ENCODE measurements at regions not wholly inside any gene's neighbourhood (a gene's known extent, or its start where the extent isn't known, plus 50 kb on each side); places are given as distances from the start of the nearest gene placed in this dataset.

DNA sequence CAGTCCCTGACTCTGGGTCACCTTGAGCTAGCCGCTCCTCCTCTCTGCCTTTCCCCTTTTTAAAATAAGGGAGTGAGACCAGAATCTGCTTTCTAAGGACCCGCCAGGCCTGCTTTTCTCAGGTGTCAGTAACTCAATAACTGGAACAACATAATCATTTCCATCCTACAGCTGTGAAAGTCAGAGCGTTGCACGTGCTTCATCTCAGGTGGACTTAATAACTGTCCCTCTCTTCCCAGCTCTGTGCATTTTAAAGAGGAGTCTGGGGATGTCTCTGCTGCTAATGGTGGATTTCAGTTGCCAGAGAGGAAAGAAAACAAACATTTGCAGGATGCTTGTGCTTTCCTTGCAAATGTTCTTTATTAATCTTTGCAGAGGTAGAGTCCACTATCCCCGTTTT, 93.7 kb downstream of the PCDH1 start:
- in situ Hi-C loops (cut with HindIII; ENCODE audit: low pct_unique_long_range_greater_than_20kb, low sequenced_read_pairs): no loop called here
- DNase-seq (ENCODE audit: low read depth in 1 of 2, low spot score in 1 of 2): no peak
- no peak for TF ChIP-seq JUND (IDR thresholded peaks at IDR 0.05; ENCODE audit: low read depth)

DNA sequence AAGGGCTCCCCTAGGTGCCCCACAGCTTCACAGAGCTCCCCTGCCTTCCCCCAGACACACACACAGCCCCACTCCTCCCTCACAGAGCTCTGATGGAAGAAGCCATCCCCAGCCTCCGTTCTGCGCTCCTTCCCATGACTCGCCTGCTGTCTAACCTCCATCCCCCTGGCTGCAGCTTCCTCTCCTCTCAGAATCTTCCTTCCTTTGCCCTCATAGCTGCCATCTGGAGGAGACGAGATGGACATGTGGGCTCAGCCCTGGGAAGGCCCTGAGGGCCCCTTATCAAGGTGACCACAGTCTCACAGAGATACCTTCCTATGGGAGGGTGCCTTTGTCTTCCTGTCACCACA, 94.3 kb downstream of the PCDH1 start:
- DNase-seq (ENCODE audit: low read depth in 1 of 2, low spot score in 1 of 2): no peak
- TF ChIP-seq JUND (IDR thresholded peaks at IDR 0.05; ENCODE audit: low read depth): no peak
- in situ Hi-C loops (cut with HindIII; ENCODE audit: low pct_unique_long_range_greater_than_20kb, low sequenced_read_pairs): no loop called here

DNA sequence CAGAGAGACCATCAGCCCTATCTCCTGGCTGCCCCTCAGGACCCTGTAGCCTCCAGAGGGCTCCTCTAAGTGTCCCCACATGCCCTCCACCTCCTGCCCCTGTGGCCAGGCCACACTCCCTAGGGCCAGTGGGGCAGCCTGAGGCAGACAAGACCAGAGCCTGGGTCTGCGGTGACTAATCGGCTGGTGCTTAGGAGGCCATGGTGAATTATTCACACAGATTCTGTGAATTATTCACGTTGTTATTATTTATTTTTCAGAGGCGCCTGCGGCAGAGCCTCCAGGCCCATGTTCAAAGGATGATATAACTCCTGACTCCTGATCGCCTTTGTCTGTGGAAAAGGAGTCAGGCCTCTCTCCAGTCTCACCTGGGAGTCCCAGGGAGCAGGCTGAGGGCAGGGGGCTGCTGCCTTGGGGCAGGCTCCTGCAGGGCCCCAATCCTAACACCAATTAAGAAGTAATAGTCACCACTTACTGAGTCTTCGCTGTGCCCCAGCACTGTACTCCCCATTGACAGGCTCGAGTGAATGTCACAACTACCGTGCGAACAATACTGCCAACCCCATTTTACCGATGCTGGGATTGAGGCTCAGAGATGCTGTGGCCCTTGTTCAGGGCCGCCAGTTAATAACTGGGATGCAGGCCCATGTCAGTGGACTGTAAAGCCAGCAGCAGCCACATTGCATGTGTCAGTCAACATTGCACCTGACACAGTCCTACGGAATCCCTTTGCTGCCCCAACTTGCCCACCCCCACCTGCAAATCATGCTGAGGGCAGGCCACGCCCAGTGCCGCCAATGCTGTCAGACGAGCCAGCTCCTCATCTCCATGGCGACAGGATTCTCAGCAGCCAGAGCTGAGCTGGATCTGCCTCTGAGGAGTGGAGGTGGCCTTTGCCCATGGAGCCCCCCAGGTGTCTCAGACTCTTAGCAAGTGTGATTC, 94.9 kb downstream of the PCDH1 start:
- DNase-seq (ENCODE audit: low read depth in 1 of 2, low spot score in 1 of 2): no peak
- in situ Hi-C loops (cut with HindIII; ENCODE audit: low pct_unique_long_range_greater_than_20kb, low sequenced_read_pairs): no loop called here
- no peak for TF ChIP-seq JUND (IDR thresholded peaks at IDR 0.05; ENCODE audit: low read depth)

DNA sequence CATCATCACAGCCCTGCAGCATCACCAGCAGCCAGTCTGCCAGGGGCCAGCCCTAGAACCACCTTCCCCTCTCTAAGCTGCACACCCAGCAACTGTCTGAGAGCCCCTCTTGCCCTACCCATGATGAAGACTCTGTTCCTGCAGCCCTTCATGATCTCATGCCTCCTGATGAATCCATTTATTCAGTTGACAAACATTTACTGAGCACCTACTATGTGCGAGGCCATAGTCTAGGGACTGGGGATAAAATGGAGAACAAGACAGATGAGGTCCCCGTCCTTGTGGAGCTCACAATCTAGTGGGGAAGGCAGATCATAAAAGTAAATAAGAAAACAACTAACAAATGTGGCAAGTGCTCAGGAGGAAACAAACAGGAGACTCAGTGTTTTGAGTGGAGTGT, 96.3 kb downstream of the PCDH1 start:
- no peak for DNase-seq (ENCODE audit: low read depth in 1 of 2, low spot score in 1 of 2)
- in situ Hi-C loops (cut with HindIII; ENCODE audit: low pct_unique_long_range_greater_than_20kb, low sequenced_read_pairs): no loop called here
- TF ChIP-seq JUND (IDR thresholded peaks at IDR 0.05; ENCODE audit: low read depth): no peak

DNA sequence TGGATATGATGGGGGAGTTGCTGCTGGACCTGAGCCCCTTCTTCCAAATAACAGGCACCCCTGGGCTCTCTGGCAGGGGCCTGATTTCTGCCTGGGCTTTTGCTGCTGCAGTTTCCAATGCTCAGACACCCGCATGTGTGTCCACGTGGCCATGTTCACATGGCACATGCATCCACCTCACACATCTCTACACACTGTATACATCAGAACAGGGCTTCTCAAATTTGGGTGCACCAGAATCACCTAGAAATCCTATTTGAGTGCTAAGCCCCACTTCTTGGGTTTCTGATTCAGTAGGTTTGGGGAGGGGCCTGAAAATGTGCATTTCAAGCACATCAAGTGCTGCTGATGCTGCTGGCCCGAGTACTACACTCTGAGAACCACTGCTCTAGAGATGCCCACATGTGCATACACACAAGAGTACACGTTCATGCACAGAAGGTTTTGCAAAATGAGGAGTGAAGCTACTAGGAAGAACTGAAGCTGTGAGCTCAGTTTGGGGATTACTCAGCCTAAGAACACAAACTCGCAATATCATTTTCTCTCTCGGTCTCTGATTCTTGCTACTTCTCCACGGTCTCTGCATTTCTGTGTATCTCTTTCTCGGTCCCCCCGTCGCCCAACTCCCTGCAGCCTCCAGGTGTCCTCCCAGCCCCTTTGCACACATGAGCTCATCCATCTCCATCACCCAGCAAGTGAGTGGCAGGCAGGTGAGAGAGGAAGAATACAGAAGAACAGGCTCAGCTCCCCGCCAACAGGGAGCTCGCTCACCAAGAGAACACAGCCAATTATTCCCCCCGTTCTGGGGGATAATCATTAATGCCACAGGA, 97.0 kb downstream of the PCDH1 start:
- no peak for TF ChIP-seq JUND (IDR thresholded peaks at IDR 0.05; ENCODE audit: low read depth)
- in situ Hi-C loops (cut with HindIII; ENCODE audit: low pct_unique_long_range_greater_than_20kb, low sequenced_read_pairs): no loop called here
- no peak for DNase-seq (ENCODE audit: low read depth in 1 of 2, low spot score in 1 of 2)

DNA sequence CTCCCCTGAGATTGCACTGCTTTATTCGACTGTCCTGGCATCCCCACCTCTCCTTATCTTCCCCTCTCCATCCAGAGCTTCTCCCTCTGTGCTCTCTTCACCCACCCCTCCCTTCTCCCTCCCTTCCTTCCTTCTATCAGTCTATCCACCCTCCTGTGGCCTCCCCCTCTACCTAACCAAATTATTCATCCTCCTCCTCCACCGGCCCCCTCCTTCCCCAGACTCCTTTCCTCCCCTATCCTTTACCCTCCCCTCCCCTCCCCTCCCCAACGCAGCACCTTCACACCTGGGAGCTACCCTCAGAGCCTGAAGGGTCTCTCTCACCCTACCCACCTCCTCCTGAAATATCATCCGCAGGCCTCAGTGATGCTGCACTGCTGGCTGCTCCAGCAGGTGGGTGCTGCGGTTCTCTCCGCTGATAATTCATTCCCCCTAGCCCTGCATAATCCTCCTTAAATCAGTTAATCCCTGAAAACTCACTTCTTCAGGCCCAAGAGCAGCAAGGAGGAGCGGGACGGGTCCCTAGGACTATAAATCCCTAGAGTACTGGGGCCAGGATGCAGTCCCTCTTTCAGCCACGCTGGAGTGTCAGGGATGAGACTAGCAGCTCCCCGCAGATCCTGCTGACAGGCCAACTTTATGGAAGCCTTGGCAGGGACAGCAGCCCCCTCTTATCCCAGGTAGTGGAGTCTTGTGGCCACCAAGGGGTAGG, 97.8 kb downstream of the PCDH1 start:
- DNase-seq (ENCODE audit: low read depth in 1 of 2, low spot score in 1 of 2): no peak
- in situ Hi-C loops (cut with HindIII; ENCODE audit: low pct_unique_long_range_greater_than_20kb, low sequenced_read_pairs): no loop called here
- no peak for TF ChIP-seq JUND (IDR thresholded peaks at IDR 0.05; ENCODE audit: low read depth)

DNA sequence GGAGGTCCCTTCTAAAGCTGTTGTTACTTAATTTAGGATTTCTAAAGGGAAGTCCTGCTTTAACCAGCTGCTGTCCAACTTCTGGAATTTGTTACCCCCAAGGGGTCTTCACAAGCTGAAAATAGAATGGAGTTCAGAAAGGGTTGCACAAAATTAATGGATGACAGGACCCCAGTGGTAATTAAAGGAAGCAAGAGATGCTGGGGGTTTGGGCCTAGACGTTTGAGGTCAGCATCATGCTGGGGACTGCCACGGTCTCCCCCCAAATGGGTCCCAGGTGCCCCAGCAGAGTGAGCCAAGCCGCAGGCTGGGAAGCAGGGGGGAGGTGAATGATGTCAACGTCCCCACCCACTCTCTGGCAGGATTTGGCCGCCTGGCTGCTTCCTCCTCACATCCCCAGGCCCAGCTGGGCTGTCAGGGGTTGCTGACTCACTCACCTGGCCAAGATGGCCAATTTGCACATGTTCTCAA, 97.5 kb upstream of the ARAP3 start:
- TF ChIP-seq JUND (IDR thresholded peaks at IDR 0.05; ENCODE audit: low read depth): no peak
- no peak for DNase-seq (ENCODE audit: low read depth in 1 of 2, low spot score in 1 of 2)
- in situ Hi-C loops (cut with HindIII; ENCODE audit: low pct_unique_long_range_greater_than_20kb, low sequenced_read_pairs): no loop called here

DNA sequence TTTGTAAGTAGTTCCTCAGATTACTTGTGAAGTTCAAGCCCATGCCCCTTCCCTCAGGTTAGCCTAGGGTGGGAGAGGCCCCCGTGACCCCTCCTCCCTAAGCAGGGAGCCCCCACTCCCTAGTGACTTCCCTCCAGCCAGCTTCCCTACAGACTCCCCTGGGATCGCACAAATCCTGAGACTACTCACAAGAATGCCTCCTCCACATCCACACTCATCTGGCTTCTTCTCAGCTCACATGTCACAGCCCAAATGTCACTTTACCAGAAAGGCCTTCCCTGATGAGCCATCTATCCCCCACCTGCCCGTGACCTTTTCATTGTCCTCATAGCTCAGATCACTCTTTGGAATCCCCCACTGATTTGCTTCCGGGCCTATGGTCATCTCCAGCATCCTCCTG, 96.7 kb upstream of the ARAP3 start:
- in situ Hi-C loops (cut with HindIII; ENCODE audit: low pct_unique_long_range_greater_than_20kb, low sequenced_read_pairs): no loop called here
- TF ChIP-seq JUND (IDR thresholded peaks at IDR 0.05; ENCODE audit: low read depth): no peak
- no peak for DNase-seq (ENCODE audit: low read depth in 1 of 2, low spot score in 1 of 2)

DNA sequence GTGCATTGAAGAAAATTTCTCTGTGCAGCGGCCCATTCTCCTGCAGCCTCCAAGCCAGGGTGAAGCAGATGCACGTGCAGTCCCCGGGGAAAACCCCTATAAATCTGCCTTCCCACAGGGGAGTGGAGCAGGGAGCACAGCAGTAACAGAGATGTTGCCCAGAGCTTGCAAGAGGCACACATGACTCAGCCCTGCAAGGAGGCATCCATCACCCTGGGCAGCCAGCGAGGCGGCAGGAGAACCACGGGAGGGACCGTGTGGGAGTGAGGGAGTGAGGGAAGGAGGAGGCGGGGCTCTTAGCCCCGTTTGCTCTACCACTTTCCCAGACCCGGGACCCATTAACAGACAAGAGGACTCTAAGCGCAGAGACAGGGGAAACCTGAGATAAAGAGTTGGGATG, 96.2 kb upstream of the ARAP3 start:
- in situ Hi-C loops (cut with HindIII; ENCODE audit: low pct_unique_long_range_greater_than_20kb, low sequenced_read_pairs): no loop called here
- no peak for DNase-seq (ENCODE audit: low read depth in 1 of 2, low spot score in 1 of 2)
- TF ChIP-seq JUND (IDR thresholded peaks at IDR 0.05; ENCODE audit: low read depth): no peak

DNA sequence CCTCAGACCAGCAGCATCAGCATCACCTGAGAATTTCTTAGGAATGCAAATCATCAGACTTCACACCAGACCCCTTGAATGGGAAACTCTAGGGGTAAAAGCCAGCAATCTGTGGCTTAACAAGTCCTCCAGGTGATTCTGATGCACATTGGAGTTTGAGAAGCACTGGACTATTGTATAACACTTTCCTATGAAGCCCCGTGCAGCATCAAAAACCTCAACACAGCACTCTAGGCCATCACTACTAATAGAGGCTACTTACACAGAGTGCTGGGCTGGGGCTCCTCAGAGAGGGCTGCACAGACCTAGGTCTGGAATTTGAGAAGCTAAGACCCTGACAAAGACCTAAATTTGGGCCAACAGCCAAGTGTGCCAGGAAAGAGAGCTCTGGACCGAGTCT, 95.7 kb upstream of the ARAP3 start:
- in situ Hi-C loops (cut with HindIII; ENCODE audit: low pct_unique_long_range_greater_than_20kb, low sequenced_read_pairs): no loop called here
- TF ChIP-seq JUND (IDR thresholded peaks at IDR 0.05; ENCODE audit: low read depth): no peak
- DNase-seq (ENCODE audit: low read depth in 1 of 2, low spot score in 1 of 2): no peak

DNA sequence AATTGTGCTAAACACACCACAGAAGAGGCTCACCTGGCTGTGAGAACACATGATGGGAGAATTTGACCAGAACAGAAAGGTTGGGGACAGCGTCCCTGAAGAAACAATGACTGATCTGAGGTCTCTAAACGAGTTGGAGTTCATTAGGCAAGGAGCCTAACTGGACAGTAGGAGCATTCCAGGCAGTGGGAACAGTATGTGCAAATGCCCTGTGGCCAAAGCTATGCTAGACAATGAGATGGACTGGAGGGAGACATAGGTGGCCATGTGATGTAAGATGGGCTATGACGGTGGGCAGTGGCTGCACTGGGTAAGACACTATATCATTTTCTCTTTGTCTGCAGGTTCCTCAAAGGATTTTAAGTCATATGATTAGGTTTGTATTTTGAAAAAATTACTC, 95.1 kb upstream of the ARAP3 start:
- DNase-seq (ENCODE audit: low read depth in 1 of 2, low spot score in 1 of 2): no peak
- no peak for TF ChIP-seq JUND (IDR thresholded peaks at IDR 0.05; ENCODE audit: low read depth)
- in situ Hi-C loops (cut with HindIII; ENCODE audit: low pct_unique_long_range_greater_than_20kb, low sequenced_read_pairs): no loop called here

DNA sequence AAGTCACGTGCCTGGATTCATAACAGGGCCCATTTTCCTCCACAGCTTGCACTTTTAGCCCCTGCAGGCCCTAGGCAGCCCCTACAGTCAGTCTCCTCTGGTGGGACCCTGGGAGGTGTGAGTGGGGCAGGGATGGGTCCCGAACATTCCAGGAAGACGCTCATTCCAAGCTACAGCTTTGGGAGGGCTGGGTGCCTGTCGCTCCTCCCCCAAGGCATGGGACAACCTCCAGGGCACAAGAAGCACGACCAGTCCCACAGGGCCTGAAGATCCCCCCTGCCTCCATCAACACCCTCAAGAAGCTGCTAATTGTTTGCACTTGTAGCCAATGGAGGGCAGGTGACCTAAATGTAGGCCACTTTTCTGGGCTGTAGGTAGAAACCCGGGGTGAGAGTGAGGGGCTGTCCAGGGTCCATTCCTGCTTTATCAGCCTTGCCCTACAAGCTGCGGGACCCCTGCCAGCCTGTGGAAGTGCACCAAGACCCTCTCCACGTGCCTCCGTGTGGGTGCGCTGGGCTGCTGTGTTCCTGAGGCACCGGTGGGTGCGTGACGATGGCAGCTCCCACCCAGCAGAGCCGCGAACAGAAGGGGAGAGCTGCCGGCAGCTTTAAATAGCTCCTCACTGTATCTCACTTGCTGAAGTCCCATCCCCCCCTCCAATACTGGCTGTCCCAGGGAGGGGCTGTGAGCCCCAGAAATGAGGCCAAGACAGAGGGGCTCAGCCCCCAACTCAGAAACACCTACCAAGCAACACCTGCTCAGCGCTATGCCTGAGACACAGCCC, 91.9 kb upstream of the ARAP3 start:
- in situ Hi-C loops (cut with HindIII; ENCODE audit: low pct_unique_long_range_greater_than_20kb, low sequenced_read_pairs): no loop called here
- DNase-seq (ENCODE audit: low read depth in 1 of 2, low spot score in 1 of 2): no peak
- no peak for TF ChIP-seq JUND (IDR thresholded peaks at IDR 0.05; ENCODE audit: low read depth)

Measured in T47D (cell line).